Gastrocnemius medialis (tissue), 4 donors: ENCODE measurements at regions not wholly inside any gene's neighbourhood (a gene's known extent, or its start where the extent isn't known, plus 50 kb on each side); places are given as distances from the start of the nearest gene placed in this dataset.

Experiments used
- POLR2A ChIP-seq, 2 donors: fragments of 450-650 bp; IDR thresholded peaks; one replicate each; pipeline ENCODE4 v1.6.1; 2017; ENCODE audit warnings: antibody characterized with exemption in 2 of 2, mild to moderate bottlenecking in 2 of 2, moderate library complexity in 2 of 2
- TF ChIP-seq, protein P1 (sequence below), 5 experiments: fragments of 450-650 bp in 3 of 5; fragments of 200-600 bp in 2 of 5; sonication (generic) in 2 of 5; IDR thresholded peaks in 4 of 5; conservative IDR thresholded peaks in 1 of 5; 1 replicate in 4 of 5; 2 replicates in 1 of 5; pipeline ENCODE4 v1.5.1; 2016 to 2019; ENCODE audit warnings: antibody characterized with exemption in 5 of 5, mild to moderate bottlenecking in 3 of 5, moderate library complexity in 3 of 5

DNA sequence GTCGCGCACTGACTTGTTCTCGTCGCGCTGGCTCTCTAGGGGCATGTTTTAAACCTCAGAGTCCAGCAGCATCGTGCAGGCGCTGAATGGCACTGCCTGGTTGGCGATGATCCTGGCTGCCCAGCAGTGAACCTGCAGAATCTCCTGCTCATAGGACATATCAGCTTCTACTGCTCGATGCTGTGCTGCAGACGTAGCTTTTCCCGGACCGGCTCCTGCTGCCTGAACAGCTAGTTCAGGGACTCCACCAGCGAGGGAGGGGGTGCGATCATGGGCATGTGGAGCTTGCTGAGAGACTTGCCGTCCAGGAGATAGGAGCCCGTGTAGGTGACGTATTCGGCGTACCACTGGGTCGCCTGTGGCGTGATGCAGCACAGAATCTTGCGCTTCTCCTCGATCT, 890.0 kb upstream of the LRRTM1 start:
- TF ChIP-seq, protein P1, sequence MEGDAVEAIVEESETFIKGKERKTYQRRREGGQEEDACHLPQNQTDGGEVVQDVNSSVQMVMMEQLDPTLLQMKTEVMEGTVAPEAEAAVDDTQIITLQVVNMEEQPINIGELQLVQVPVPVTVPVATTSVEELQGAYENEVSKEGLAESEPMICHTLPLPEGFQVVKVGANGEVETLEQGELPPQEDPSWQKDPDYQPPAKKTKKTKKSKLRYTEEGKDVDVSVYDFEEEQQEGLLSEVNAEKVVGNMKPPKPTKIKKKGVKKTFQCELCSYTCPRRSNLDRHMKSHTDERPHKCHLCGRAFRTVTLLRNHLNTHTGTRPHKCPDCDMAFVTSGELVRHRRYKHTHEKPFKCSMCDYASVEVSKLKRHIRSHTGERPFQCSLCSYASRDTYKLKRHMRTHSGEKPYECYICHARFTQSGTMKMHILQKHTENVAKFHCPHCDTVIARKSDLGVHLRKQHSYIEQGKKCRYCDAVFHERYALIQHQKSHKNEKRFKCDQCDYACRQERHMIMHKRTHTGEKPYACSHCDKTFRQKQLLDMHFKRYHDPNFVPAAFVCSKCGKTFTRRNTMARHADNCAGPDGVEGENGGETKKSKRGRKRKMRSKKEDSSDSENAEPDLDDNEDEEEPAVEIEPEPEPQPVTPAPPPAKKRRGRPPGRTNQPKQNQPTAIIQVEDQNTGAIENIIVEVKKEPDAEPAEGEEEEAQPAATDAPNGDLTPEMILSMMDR (IDR thresholded peaks at IDR 0.05 in 4 of 5, conservative IDR thresholded peaks at IDR 0.05 in 1 of 5), result no peak
- TF ChIP-seq POLR2A (IDR thresholded peaks at IDR 0.05), result no peak
